ENCODE measurements at regions not wholly inside any gene's neighbourhood (a gene's known extent, or its start where the extent isn't known, plus 50 kb on each side); places are given as distances from the start of the nearest gene placed in this dataset.

- peaks cover 6% of the 10 kb centered on the region for H3K9me3 Mint-ChIP-seq (ENCODE audit: unreplicated experiment)
- peak overlapping the region; percentile 93 for H3K27ac Mint-ChIP-seq (ENCODE audit: unreplicated experiment)
- H3K4me1 Mint-ChIP-seq (ENCODE audit: low read depth, unreplicated experiment) = peaks cover 32% of the 10 kb centered on the region
- no peak for TF ChIP-seq CTCF (IDR thresholded peaks at IDR 0.05; ENCODE audit: partially characterized antibody, unreplicated experiment)
- no peaks in the 10 kb centered on the region for H3K36me3 Mint-ChIP-seq (ENCODE audit: unreplicated experiment)
- no peak overlapping the region for H3K4me3 Mint-ChIP-seq (ENCODE audit: unreplicated experiment)
- DNase-seq = no peak
- peaks cover 2% of the 10 kb centered on the region for H3K27me3 Mint-ChIP-seq (ENCODE audit: unreplicated experiment)
Observed at GRCh38 chr7:25752154-25752553, 399.8 kb upstream of the NFE2L3 start.

- peaks cover 6% of the 10 kb centered on the region for H3K9me3 Mint-ChIP-seq (ENCODE audit: unreplicated experiment)
- H3K4me3 Mint-ChIP-seq (ENCODE audit: unreplicated experiment) = peak overlapping the region; percentile 53
- peaks cover 32% of the 10 kb centered on the region for H3K4me1 Mint-ChIP-seq (ENCODE audit: low read depth, unreplicated experiment)
- no peak for TF ChIP-seq CTCF (IDR thresholded peaks at IDR 0.05; ENCODE audit: partially characterized antibody, unreplicated experiment)
- H3K27me3 Mint-ChIP-seq (ENCODE audit: unreplicated experiment) = peaks cover 2% of the 10 kb centered on the region
- peak; percentile 74 for DNase-seq
- H3K36me3 Mint-ChIP-seq (ENCODE audit: unreplicated experiment) = no peaks in the 10 kb centered on the region
- peak overlapping the region; percentile 93 for H3K27ac Mint-ChIP-seq (ENCODE audit: unreplicated experiment)
Observed at GRCh38 chr7:25752967-25753791, 398.8 kb upstream of the NFE2L3 start.

- Mint-ChIP-seq H3K27me3 (ENCODE audit: unreplicated experiment) (peaks cover 2% of the 10 kb centered on the region), H3K9me3 (ENCODE audit: unreplicated experiment) (peaks cover 6% of the 10 kb centered on the region), H3K4me3 (ENCODE audit: unreplicated experiment) (no peak overlapping the region), H3K27ac (ENCODE audit: unreplicated experiment) (peak overlapping the region; percentile 93), H3K4me1 (ENCODE audit: low read depth, unreplicated experiment) (peaks cover 32% of the 10 kb centered on the region), H3K36me3 (ENCODE audit: unreplicated experiment) (no peaks in the 10 kb centered on the region)
- TF ChIP-seq CTCF (IDR thresholded peaks at IDR 0.05; ENCODE audit: partially characterized antibody, unreplicated experiment) = no peak
- DNase-seq = no peak
Observed at GRCh38 chr7:25753837-25754236, 398.2 kb upstream of the NFE2L3 start.

GRCh38 chr7:25754333-25754732 lies 397.7 kb upstream of the NFE2L3 start:
- peaks cover 35% of the 10 kb centered on the region for H3K4me1 Mint-ChIP-seq (ENCODE audit: low read depth, unreplicated experiment)
- no peak overlapping the region for H3K27ac Mint-ChIP-seq (ENCODE audit: unreplicated experiment)
- DNase-seq = no peak
- peaks cover 2% of the 10 kb centered on the region for H3K27me3 Mint-ChIP-seq (ENCODE audit: unreplicated experiment)
- no peak for TF ChIP-seq CTCF (IDR thresholded peaks at IDR 0.05; ENCODE audit: partially characterized antibody, unreplicated experiment)
- no peaks in the 10 kb centered on the region for H3K36me3 Mint-ChIP-seq (ENCODE audit: unreplicated experiment)
- H3K4me3 Mint-ChIP-seq (ENCODE audit: unreplicated experiment) = no peak overlapping the region
- H3K9me3 Mint-ChIP-seq (ENCODE audit: unreplicated experiment) = peaks cover 6% of the 10 kb centered on the region

GRCh38 chr7:25754751-25755150 lies 397.2 kb upstream of the NFE2L3 start:
- no peak for TF ChIP-seq CTCF (IDR thresholded peaks at IDR 0.05; ENCODE audit: partially characterized antibody, unreplicated experiment)
- Mint-ChIP-seq H3K27ac (ENCODE audit: unreplicated experiment) (no peak overlapping the region), H3K4me3 (ENCODE audit: unreplicated experiment) (no peak overlapping the region), H3K4me1 (ENCODE audit: low read depth, unreplicated experiment) (peaks cover 40% of the 10 kb centered on the region), H3K27me3 (ENCODE audit: unreplicated experiment) (peaks cover 4% of the 10 kb centered on the region), H3K9me3 (ENCODE audit: unreplicated experiment) (peaks cover 8% of the 10 kb centered on the region), H3K36me3 (ENCODE audit: unreplicated experiment) (no peaks in the 10 kb centered on the region)
- no peak for DNase-seq

Data from glutamatergic neuron (in vitro differentiated cells).